Loucy (cell line): ENCODE measurements at regions not wholly inside any gene's neighbourhood (a gene's known extent, or its start where the extent isn't known, plus 50 kb on each side); places are given as distances from the start of the nearest gene placed in this dataset.

Source experiments
- CTCF ChIP-seq: fragments of 200-600 bp; sonication (generic); conservative IDR thresholded peaks from 2 replicates; pipeline ENCODE4 v1.5.1; 2014; ENCODE audit warnings: mild to moderate bottlenecking, antibody characterized with exemption, low read length
- EZH2phosphoT487 ChIP-seq: fragments of 200-600 bp; IDR thresholded peaks from 2 replicates; pipeline ENCODE4 v1.6.1; 2018; ENCODE audit warnings: antibody characterized with exemption, mild to moderate bottlenecking, moderate library complexity, borderline replicate concordance

GRCh38 chr1:81230983-81231728 lies 569.6 kb upstream of the ADGRL2 start:
- TF ChIP-seq CTCF = no peak
- no peak for TF ChIP-seq EZH2phosphoT487
